NCI-H1048 (cell line): ENCODE measurements at regions not wholly inside any gene's neighbourhood (a gene's known extent, or its start where the extent isn't known, plus 50 kb on each side); places are given as distances from the start of the nearest gene placed in this dataset.

Experiments used
- DNase-seq: peaks from one replicate; lab custom pipeline; 2025; lab: John Stamatoyannopoulos, UW

- DNase-seq: no peak
These were observed 605.0 kb downstream of the MTRR start for GRCh38 chr5:8473827-8474568.

DNA sequence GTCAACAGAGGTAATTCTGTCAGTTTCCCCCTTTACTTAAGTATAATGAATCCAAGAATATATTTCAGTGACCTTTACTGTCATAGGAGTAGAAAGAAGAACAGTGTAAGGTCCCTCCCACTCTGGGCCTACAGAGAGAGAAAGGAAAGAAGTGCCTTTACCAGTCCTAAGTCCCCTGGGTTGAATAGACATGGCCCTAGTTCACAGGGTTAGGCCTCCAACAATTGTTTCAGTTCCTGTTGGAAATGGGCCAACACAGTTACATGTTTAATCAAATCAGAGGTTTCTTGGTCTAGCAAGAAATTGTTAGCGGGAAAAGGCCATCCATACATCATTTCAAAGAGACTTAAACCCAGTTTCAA is 605.6 kb downstream of the MTRR start:
- no peak for DNase-seq

- no peak for DNase-seq
These were observed 609.4 kb downstream of the MTRR start for GRCh38 chr5:8478326-8478725.

- DNase-seq: no peak
These were observed 612.1 kb downstream of the MTRR start for GRCh38 chr5:8481007-8481406.

GRCh38 chr5:8491254-8491653 is 622.3 kb downstream of the MTRR start:
- no peak for DNase-seq

GRCh38 chr5:8493176-8493575 is 624.2 kb downstream of the MTRR start:
- no peak for DNase-seq

DNA sequence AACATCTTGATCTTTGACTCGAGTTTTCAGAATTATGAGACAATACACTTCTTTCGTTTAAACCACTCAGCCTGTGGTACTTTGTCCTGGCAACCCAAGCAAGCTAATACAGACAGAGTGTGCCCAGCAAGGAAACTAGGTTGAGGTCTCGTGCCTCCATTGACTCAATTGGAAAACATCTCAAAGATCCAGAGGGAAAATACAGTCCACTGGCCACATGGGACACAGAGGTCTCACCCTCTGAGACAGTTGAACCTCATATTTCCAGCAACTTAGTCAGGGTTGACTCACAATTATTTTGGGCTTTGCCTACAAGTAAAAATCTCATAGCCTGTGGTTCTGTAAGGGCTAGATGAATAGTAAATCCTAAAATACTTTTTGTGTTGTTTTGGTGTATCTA is 631.5 kb downstream of the MTRR start:
- DNase-seq: no peak

- no peak for DNase-seq
These were observed 636.2 kb downstream of the MTRR start for GRCh38 chr5:8505196-8505595.

DNA sequence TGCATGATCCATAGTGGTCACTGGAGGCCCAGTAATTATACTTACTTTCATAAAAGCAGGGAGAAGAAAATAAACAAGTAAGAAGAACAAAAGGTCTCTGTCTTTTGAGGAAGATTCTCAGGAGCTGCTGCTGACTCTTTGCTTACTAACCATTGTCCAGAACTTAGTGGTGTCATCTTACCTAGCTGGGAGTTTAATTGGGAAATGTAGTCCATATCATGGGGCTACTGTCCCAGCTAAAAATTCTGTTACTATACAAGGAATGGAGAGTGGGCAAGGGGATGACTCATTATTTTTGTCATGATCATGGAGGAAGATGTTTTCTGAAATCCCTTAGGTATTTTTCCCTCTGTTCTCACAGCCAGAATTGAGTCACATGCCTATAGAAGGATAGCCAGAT is 639.3 kb downstream of the MTRR start:
- DNase-seq: no peak

DNA sequence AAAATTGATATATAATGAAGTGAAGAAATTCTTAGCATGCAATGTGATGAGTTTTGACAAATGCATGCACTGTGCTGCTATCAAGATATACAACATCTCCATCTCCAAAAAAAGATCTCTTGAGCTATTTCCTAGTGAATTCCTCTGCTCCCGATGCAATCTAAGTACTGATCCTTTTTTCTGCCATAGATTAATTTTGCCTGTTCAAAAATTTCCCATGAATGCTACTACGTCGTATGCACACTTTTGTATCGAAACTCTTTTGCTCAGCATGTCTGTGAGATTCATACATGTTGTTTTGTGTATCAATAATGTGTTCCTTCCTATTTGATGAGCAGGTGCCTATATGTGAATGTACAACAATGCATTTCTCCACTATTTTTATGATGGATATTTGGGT is 647.4 kb downstream of the MTRR start:
- DNase-seq: no peak

- no peak for DNase-seq
These were observed 648.5 kb downstream of the MTRR start for GRCh38 chr5:8517456-8517855.

DNA sequence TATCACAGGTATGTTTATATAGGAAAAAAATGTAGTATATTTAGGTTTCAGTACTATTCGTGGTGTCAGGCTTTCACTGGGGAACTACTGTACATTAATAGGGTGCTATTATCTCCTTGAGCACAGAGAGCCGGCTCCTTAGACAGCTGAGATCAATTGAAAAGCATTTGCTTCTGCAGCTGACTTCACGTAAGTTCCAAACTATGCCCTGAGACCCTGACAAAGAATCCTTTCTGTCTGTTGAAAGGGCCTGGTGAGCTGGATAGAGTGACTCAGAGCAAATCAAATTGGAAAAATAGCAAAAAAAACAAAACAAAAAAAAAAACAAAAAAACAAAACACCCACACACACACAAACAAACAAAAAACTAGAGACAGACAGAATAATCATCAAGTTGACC is 652.0 kb downstream of the MTRR start:
- no peak for DNase-seq

DNA sequence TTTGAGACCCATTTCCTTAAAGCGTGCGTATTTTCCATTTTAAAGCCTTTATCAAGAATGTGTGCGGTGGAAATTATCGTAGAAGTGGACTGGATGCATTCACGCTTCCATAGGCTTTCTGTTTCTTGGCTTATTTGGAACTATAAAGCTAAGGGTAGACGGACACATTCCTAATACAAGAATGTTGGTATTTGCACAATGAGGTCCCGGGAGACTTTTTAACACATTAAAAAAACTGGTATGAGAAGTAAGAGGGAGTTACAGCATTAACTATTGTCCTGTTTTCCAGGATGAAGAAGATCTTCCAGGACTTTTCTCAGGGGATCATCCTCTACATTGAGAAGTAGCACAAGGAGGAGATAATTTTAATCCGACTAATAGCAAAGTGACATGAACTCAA is 653.0 kb downstream of the MTRR start:
- no peak for DNase-seq

GRCh38 chr5:8522646-8523045 is 653.7 kb downstream of the MTRR start:
- no peak for DNase-seq

- no peak for DNase-seq
These were observed 654.6 kb downstream of the MTRR start for GRCh38 chr5:8523501-8523900.

DNA sequence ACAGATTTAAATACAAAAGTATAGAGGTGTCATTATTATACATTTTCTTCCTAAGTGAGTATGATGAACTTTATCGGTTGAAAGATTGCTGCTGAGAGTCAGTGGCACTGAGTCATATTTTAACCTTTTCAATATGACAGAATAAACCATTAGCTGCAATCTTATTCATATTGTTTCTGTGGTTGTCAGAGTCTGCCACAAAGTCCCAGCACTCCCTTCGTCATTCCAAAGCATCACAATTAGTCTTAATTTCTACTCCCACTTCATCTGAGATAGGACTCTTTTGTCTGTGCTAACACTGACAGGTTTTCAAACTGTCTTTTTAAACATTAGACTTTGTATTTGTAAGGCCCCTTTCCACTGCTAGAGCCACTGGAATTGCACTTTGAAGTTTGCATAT is 656.9 kb downstream of the MTRR start:
- DNase-seq: no peak

DNA sequence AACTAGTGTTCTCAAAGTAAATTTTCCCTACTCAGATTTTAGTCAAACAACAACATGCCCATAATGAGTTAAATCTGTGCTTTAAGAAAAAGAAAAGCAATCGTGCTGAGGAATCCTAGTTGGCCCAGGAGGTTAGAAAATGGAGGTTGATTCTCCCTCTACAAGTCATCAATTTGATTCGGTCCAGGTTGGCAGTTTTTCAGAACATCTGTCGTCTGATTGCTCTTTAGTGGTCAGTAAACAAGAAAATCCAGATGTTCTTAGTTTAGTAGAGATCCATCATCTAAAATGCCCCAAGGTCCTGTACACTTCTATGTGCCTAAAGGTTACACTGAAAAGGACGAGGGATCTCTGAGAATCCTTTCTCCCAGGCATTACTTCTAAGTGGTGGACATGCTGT is 659.2 kb downstream of the MTRR start:
- no peak for DNase-seq

DNA sequence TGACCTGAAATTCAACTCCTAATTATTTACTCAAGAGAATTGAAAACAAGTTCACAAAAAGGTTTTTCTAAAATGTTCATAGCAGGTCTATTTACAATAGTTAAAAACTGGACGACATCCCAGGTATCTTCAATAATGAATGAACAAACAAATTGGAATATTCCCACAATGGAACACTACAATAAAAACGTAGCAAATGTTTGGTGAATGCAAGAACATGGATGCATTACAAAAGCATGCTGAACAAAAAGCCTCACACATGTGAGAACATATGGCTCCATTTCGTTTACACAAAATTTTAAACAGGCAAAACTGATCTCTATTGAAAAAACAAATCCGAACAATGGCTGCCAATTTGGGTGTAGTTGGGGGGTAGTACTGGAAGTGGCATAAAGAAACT is 669.9 kb downstream of the MTRR start:
- no peak for DNase-seq

- no peak for DNase-seq
These were observed 671.4 kb downstream of the MTRR start for GRCh38 chr5:8540317-8540716.

DNA sequence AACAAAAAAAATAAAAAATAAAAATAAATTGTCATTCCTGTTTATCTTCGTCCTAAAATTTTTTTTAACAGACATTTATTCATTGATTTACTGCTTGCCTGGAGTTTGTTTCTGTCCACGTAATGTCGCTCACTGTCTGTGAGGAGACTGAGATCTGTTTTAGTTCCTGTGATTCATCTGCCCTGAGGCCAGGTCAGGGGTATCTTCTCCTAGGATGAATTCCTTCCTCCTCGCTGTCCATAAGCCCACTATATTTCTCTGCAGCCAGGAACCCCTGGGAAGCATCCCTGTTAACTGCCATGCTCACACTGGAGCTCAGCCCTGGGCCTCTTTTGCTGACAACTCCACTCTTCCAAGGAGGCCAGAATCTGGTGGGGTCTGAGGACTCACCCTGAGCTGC is 682.0 kb downstream of the MTRR start:
- DNase-seq: no peak

GRCh38 chr5:8553364-8553763 is 684.4 kb downstream of the MTRR start:
- no peak for DNase-seq

GRCh38 chr5:8557728-8558127 is 688.8 kb downstream of the MTRR start:
- DNase-seq: no peak

GRCh38 chr5:8560776-8561175 is 691.8 kb downstream of the MTRR start:
- no peak for DNase-seq

DNA sequence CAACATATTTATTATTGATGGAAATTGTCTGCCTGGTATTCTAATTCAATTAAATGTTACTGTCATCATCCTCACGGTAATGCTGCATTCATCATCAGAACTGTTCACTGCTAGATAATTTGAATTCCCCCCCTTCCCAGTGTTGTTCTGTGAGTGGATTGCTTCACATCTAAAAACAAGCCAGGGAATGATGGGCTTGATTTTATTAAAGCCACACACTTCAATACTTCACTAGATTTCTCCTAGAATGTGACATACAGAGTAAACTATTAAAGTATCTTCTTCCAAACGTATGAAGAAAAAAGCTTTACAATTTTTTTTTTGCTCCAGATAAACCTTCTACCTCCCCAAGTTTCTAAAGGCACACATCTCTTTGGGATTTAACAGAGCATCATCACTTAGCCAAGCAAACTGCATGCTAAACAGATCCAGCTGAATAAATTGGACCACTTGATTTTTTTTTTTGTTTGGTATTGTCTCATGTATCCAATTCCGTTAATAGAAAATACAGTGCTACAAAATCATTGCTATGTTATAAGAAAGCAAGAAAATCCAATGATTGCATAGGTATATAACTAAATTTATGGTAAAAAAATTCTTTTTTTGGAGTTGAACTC is 692.4 kb downstream of the MTRR start:
- no peak for DNase-seq
